ENCODE measurements at regions not wholly inside any gene's neighbourhood (a gene's known extent, or its start where the extent isn't known, plus 50 kb on each side); places are given as distances from the start of the nearest gene placed in this dataset.

DNA sequence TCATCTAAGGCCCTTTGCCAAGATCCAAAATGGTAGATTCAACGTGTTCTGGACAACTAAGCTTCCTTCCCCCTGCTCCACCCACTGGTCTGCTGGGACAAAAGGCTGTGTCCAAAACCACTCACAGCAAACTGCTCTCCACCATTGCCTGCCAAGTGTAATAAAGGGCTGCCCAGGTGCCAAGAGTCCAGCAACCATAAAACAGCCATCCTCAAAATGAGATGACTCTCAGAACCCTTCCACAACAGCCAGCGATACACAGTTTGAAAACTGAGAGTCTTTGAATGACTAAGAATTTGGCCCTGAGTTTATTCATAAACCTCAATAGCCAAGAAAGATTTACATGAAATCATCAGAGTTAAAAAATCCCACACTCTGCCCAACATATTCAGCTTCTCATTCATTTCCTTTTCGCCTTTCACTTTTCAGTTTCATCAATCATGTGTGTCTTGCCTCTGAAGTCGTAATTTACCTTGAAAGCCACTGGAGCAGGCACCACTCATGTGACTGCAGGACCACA, 658.1 kb upstream of the MGMT start:
- DNase-seq (ENCODE audit: low read depth, low spot score): no peak
- H3K4me3 ChIP-seq (replicated peaks in 1 of 3; ENCODE audit: insufficient read depth in 1 of 3, low read depth in 1 of 3, low read length in 3 of 3): no peak overlapping the region
- intact Hi-C loops (cut with micrococcal nuclease): no loop called here
- no peak overlapping the region for H3K4me2 ChIP-seq (ENCODE audit: insufficient read depth, low read length)
- dilution Hi-C loops (cut with MboI; ENCODE audit: extremely low pct_ligation_motif_present, low sequenced_read_pairs): no loop called here
- no peak overlapping the region for H3K27ac ChIP-seq (ENCODE audit: insufficient read depth, low read depth, low read length)
- H3K9me3 ChIP-seq (replicated peaks; ENCODE audit: control insufficient read depth, insufficient read depth, low read length): no peaks in the 10 kb centered on the region
- no peak for TF ChIP-seq EZH2 (IDR thresholded peaks at IDR 0.05; ENCODE audit: borderline replicate concordance, low read depth, low read length, severe bottlenecking)
- TF ChIP-seq, protein P1, sequence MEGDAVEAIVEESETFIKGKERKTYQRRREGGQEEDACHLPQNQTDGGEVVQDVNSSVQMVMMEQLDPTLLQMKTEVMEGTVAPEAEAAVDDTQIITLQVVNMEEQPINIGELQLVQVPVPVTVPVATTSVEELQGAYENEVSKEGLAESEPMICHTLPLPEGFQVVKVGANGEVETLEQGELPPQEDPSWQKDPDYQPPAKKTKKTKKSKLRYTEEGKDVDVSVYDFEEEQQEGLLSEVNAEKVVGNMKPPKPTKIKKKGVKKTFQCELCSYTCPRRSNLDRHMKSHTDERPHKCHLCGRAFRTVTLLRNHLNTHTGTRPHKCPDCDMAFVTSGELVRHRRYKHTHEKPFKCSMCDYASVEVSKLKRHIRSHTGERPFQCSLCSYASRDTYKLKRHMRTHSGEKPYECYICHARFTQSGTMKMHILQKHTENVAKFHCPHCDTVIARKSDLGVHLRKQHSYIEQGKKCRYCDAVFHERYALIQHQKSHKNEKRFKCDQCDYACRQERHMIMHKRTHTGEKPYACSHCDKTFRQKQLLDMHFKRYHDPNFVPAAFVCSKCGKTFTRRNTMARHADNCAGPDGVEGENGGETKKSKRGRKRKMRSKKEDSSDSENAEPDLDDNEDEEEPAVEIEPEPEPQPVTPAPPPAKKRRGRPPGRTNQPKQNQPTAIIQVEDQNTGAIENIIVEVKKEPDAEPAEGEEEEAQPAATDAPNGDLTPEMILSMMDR (IDR thresholded peaks at IDR 0.05; ENCODE audit: extremely low read depth in 1 of 2, insufficient read depth in 1 of 2, low read depth in 1 of 2, low read length in 2 of 2): no peak
- TF ChIP-seq, protein P2, sequence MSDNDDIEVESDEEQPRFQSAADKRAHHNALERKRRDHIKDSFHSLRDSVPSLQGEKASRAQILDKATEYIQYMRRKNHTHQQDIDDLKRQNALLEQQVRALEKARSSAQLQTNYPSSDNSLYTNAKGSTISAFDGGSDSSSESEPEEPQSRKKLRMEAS (IDR thresholded peaks at IDR 0.05; ENCODE audit: insufficient read depth, insufficient read length): no peak
- TF ChIP-seq POLR2A (IDR thresholded peaks at IDR 0.05; ENCODE audit: low read depth, low read length): no peak
- no peak for TF ChIP-seq POLR2AphosphoS5 (IDR thresholded peaks at IDR 0.05; ENCODE audit: insufficient read depth, low read depth, low read length)
- no peak for TF ChIP-seq MYC (IDR thresholded peaks at IDR 0.05; ENCODE audit: low read depth, low read length)
- TF ChIP-seq JUN (IDR thresholded peaks at IDR 0.05; ENCODE audit: borderline replicate concordance, insufficient read depth, insufficient read length, low read depth): no peak
- TF ChIP-seq FOS (IDR thresholded peaks at IDR 0.05; ENCODE audit: borderline replicate concordance, insufficient read depth, low read length): no peak
- no peak for TF ChIP-seq GATA2 (IDR thresholded peaks at IDR 0.05; ENCODE audit: insufficient read depth, insufficient read length, low read depth, low read length)
- BruUV-seq (replicated peaks): no TSS peak
- H3K9ac ChIP-seq (replicated peaks; ENCODE audit: extremely low read depth, insufficient read depth, low read length): no peak overlapping the region
- no peaks in the 10 kb centered on the region for H3K79me2 ChIP-seq (ENCODE audit: control insufficient read depth, insufficient read depth, low read length)
- no peak overlapping the region for H2AFZ ChIP-seq (ENCODE audit: low read depth, low read length)
- H3K4me1 ChIP-seq (ENCODE audit: control insufficient read depth, extremely low read depth, insufficient read depth, low read length): no peaks in the 10 kb centered on the region
- CTCF ChIA-PET: no interaction called here
- POLR2A ChIA-PET: no interaction called here
- H4K20me1 ChIP-seq (replicated peaks; ENCODE audit: control insufficient read depth, extremely low read depth, insufficient read depth, low read length): no peaks in the 10 kb centered on the region
- H3K36me3 ChIP-seq (ENCODE audit: control insufficient read depth in 2 of 2, extremely low read depth in 1 of 2, insufficient read depth in 2 of 2, low read length in 2 of 2): no peaks in the 10 kb centered on the region
- no peak for FAIRE-seq
- no peaks in the 10 kb centered on the region for H3K27me3 ChIP-seq (ENCODE audit: control insufficient read depth in 2 of 2, insufficient read depth in 2 of 2, low read length in 2 of 2)
- no peaks in the 10 kb centered on the region for H3K9me1 ChIP-seq (replicated peaks; ENCODE audit: control insufficient read depth, extremely low read depth, insufficient read depth, low read length)
